Neural progenitor cell (in vitro differentiated cells): ENCODE measurements at regions not wholly inside any gene's neighbourhood (a gene's known extent, or its start where the extent isn't known, plus 50 kb on each side); places are given as distances from the start of the nearest gene placed in this dataset.

Experiments
- DNase-seq: peaks from one replicate; pipeline ENCODE4 v3.0.0-alpha.2; 2016; ENCODE audit warnings: low spot score
- H2AFZ ChIP-seq: fragments of 200-600 bp; sonication (generic); replicated peaks from 2 replicates; pipeline ENCODE4 v1.6.1; 2016; ENCODE audit warnings: antibody characterized with exemption
- H3F3A ChIP-seq: fragments of 200-600 bp; sonication (generic); 2 replicates; pipeline ENCODE4 v1.6.1; 2016; ENCODE audit warnings: antibody characterized with exemption, low read depth
- H3K27ac ChIP-seq: fragments of 200-600 bp; sonication (generic); 2 replicates; pipeline ENCODE4 v1.5.1; 2016; ENCODE audit warnings: mild to moderate bottlenecking
- H3K27me3 ChIP-seq: fragments of 200-600 bp; sonication (generic); 2 replicates; pipeline ENCODE4 v1.6.1; 2016; ENCODE audit warnings: mild to moderate bottlenecking, moderate library complexity
- H3K36me3 ChIP-seq: fragments of 200-600 bp; sonication (generic); 2 replicates; pipeline ENCODE4 v1.5.1; 2016
- H3K4me1 ChIP-seq: fragments of 200-600 bp; sonication (generic); 2 replicates; pipeline ENCODE4 v1.6.1; 2016; ENCODE audit warnings: mixed run types
- H3K4me2 ChIP-seq: fragments of 200-600 bp; sonication (generic); 2 replicates; pipeline ENCODE4 v1.6.1; 2016
- H3K4me3 ChIP-seq: fragments of 200-600 bp; sonication (generic); 2 replicates; pipeline ENCODE4 v1.5.1; 2016
- H3K79me2 ChIP-seq: fragments of 200-600 bp; sonication (generic); 2 replicates; pipeline ENCODE4 v1.6.1; 2016; ENCODE audit warnings: low read depth
- H3K9ac ChIP-seq: fragments of 200-600 bp; sonication (generic); 2 replicates; pipeline ENCODE4 v1.6.1; 2016
- H3K9me3 ChIP-seq: fragments of 200-600 bp; sonication (generic); 2 replicates; pipeline ENCODE4 v1.5.1; 2016; ENCODE audit warnings: low read depth
- H4K20me1 ChIP-seq: fragments of 200-600 bp; sonication (generic); 2 replicates; pipeline ENCODE4 v1.6.1; 2016; ENCODE audit warnings: low read depth
- H3K27ac Mint-ChIP-seq: 3 replicates; pipeline ENCODE4 v1.8.0; 2021; ENCODE audit warnings: mixed read lengths
- H3K27me3 Mint-ChIP-seq: 2 replicates; pipeline ENCODE4 v1.8.0; 2022; ENCODE audit warnings: low read depth, mild to moderate bottlenecking, inconsistent platforms, moderate library complexity, mixed read lengths; ENCODE audit not compliant: insufficient read depth
- H3K36me3 Mint-ChIP-seq: 3 replicates; pipeline ENCODE4 v1.8.0; 2021; ENCODE audit warnings: mixed read lengths
- H3K4me1 Mint-ChIP-seq: 3 replicates; pipeline ENCODE4 v1.8.0; 2021; ENCODE audit warnings: mixed read lengths
- H3K4me3 Mint-ChIP-seq: 3 replicates; pipeline ENCODE4 v1.8.0; 2021; ENCODE audit warnings: mild to moderate bottlenecking, moderate library complexity, mixed read lengths
- H3K9me3 Mint-ChIP-seq: 3 replicates; pipeline ENCODE4 v1.8.0; 2020; ENCODE audit warnings: mixed read lengths
- EZH2 ChIP-seq: fragments of 200-600 bp; sonication (generic); IDR thresholded peaks from 2 replicates; pipeline ENCODE4 v1.6.1; 2017; ENCODE audit warnings: antibody characterized with exemption, mild to moderate bottlenecking, moderate library complexity
- EZH2phosphoT487 ChIP-seq: fragments of 200-600 bp; sonication (generic); IDR thresholded peaks from 2 replicates; pipeline ENCODE4 v1.6.1; 2017; ENCODE audit warnings: antibody characterized with exemption
- TF ChIP-seq, protein P1 (sequence below): fragments of 200-600 bp; sonication (generic); IDR thresholded peaks from 2 replicates; pipeline ENCODE4 v1.5.1; 2017; ENCODE audit warnings: antibody characterized with exemption, mild to moderate bottlenecking

DNA sequence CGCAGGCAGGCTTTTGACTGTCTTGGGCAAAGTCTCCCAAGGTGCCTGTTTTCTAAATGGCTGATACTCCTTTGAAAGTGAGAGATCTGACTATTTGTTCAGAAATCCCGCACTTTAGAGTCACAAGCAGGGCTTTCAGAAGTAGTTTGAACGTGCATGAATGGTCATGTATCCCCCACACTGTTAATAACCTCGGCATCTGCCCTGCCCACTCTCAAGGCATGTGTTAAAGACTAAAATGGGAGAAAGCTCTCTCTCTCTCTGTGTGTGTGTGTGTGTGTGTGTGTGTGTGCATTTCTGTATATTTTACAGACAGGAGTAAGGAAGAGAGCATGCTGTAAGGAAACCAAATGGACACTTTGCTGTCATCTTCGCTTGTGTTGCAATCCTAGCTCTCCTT lies 163.7 kb downstream of the MAF start:
- H3K9ac ChIP-seq, result no peak overlapping the region

DNA sequence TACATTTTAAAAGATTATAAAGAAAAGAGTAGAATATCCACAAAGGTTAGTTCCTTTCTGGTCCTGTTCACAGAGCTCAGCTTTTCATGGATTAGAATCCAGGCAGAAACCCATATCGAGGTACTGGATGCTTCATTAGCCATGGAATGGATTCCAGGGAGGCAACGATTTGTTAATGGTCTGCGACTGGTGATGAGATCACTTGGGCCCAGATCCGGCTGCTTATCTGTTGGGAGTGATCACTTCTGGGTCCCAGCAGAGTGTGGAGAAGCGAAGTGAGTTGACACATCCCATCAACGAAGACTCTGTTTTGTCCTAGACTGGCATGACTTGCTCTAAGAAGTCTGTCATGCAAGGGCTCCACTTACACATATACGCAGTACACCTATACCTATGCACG lies 165.8 kb downstream of the MAF start:
- H3K27me3 Mint-ChIP-seq, result peaks cover 16% of the 10 kb centered on the region
- H3K4me2 ChIP-seq, result no peak overlapping the region
- peaks cover 3% of the 10 kb centered on the region for H3K36me3 Mint-ChIP-seq
- no peaks in the 10 kb centered on the region for H3K36me3 ChIP-seq
- H4K20me1 ChIP-seq, result no peaks in the 10 kb centered on the region
- H2AFZ ChIP-seq, result no peak overlapping the region
- H3K4me1 Mint-ChIP-seq, result peaks cover 53% of the 10 kb centered on the region
- H3K9ac ChIP-seq, result no peak overlapping the region
- no peaks in the 10 kb centered on the region for H3K79me2 ChIP-seq
- no peak overlapping the region for H3K4me3 ChIP-seq
- H3F3A ChIP-seq, result peaks cover 25% of the 10 kb centered on the region
- no peak overlapping the region for H3K27ac ChIP-seq
- peaks cover 28% of the 10 kb centered on the region for H3K4me1 ChIP-seq
- TF ChIP-seq, protein P1, sequence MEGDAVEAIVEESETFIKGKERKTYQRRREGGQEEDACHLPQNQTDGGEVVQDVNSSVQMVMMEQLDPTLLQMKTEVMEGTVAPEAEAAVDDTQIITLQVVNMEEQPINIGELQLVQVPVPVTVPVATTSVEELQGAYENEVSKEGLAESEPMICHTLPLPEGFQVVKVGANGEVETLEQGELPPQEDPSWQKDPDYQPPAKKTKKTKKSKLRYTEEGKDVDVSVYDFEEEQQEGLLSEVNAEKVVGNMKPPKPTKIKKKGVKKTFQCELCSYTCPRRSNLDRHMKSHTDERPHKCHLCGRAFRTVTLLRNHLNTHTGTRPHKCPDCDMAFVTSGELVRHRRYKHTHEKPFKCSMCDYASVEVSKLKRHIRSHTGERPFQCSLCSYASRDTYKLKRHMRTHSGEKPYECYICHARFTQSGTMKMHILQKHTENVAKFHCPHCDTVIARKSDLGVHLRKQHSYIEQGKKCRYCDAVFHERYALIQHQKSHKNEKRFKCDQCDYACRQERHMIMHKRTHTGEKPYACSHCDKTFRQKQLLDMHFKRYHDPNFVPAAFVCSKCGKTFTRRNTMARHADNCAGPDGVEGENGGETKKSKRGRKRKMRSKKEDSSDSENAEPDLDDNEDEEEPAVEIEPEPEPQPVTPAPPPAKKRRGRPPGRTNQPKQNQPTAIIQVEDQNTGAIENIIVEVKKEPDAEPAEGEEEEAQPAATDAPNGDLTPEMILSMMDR, result no peak
- TF ChIP-seq EZH2phosphoT487, result no peak
- TF ChIP-seq EZH2, result no peak
- H3K4me3 Mint-ChIP-seq, result no peak overlapping the region
- H3K9me3 ChIP-seq, result no peaks in the 10 kb centered on the region
- H3K9me3 Mint-ChIP-seq, result peaks cover 4% of the 10 kb centered on the region
- no peak overlapping the region for H3K27ac Mint-ChIP-seq
- no peaks in the 10 kb centered on the region for H3K27me3 ChIP-seq
- no peak for DNase-seq

More for the DNA sequence above, 163.7 kb downstream of the MAF start:
- no peak overlapping the region for H3K27ac ChIP-seq
- H3K4me3 Mint-ChIP-seq, result peak overlapping the region; percentile 75
- no peak for DNase-seq
- no peaks in the 10 kb centered on the region for H3K9me3 ChIP-seq
- peaks cover 18% of the 10 kb centered on the region for H3F3A ChIP-seq
- H3K4me2 ChIP-seq, result peak overlapping the region; percentile 70
- no peaks in the 10 kb centered on the region for H3K36me3 ChIP-seq
- H3K4me1 ChIP-seq, result peaks cover 18% of the 10 kb centered on the region
- H3K4me1 Mint-ChIP-seq, result peaks cover 59% of the 10 kb centered on the region
- H2AFZ ChIP-seq, result no peak overlapping the region
- peaks cover 3% of the 10 kb centered on the region for H3K36me3 Mint-ChIP-seq
- H3K27me3 ChIP-seq, result no peaks in the 10 kb centered on the region
- peak overlapping the region; percentile 99 for H3K27ac Mint-ChIP-seq
- TF ChIP-seq EZH2, result no peak
- TF ChIP-seq, protein P1, result no peak
- TF ChIP-seq EZH2phosphoT487, result no peak
- H3K79me2 ChIP-seq, result no peaks in the 10 kb centered on the region
- H4K20me1 ChIP-seq, result no peaks in the 10 kb centered on the region
- H3K27me3 Mint-ChIP-seq, result peaks cover 12% of the 10 kb centered on the region
- no peak overlapping the region for H3K4me3 ChIP-seq
- H3K9me3 Mint-ChIP-seq, result peaks cover 4% of the 10 kb centered on the region

DNA sequence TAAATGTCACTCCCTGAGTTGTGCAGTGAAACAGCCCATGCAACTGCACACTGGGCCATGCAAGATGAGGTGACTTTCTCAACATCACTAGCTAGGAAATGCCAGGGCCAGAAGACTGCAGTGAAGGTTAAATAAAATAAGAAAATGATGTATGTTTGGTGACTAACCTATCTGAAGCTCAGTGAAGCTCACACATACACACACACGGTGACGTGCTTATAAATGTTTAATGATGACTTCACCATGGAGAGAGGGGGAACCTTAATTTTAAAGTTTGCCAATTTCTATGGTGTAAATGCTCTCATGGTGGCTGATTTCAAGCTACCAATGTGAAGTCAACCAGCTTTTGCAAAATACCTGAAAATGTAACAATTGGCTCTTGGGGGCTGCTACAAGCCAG lies 166.4 kb downstream of the MAF start:
- peaks cover 35% of the 10 kb centered on the region for H3K4me1 ChIP-seq
- H3K4me1 Mint-ChIP-seq, result peaks cover 55% of the 10 kb centered on the region
- peaks cover 32% of the 10 kb centered on the region for H3F3A ChIP-seq
- H3K27ac Mint-ChIP-seq, result no peak overlapping the region
- no peaks in the 10 kb centered on the region for H4K20me1 ChIP-seq
- H2AFZ ChIP-seq, result no peak overlapping the region
- no peaks in the 10 kb centered on the region for H3K27me3 ChIP-seq
- no peak overlapping the region for H3K4me3 Mint-ChIP-seq
- no peaks in the 10 kb centered on the region for H3K9me3 ChIP-seq
- peaks cover 16% of the 10 kb centered on the region for H3K27me3 Mint-ChIP-seq
- H3K9ac ChIP-seq, result no peak overlapping the region
- no peak for DNase-seq
- peaks cover 4% of the 10 kb centered on the region for H3K9me3 Mint-ChIP-seq
- H3K4me3 ChIP-seq, result no peak overlapping the region
- no peaks in the 10 kb centered on the region for H3K79me2 ChIP-seq
- H3K4me2 ChIP-seq, result no peak overlapping the region
- H3K36me3 ChIP-seq, result no peaks in the 10 kb centered on the region
- no peak overlapping the region for H3K27ac ChIP-seq
- TF ChIP-seq EZH2 (no peak), EZH2phosphoT487 (no peak)
- TF ChIP-seq, protein P1, result no peak
- peaks cover 3% of the 10 kb centered on the region for H3K36me3 Mint-ChIP-seq
